ENCODE measurements at regions not wholly inside any gene's neighbourhood (a gene's known extent, or its start where the extent isn't known, plus 50 kb on each side); places are given as distances from the start of the nearest gene placed in this dataset.

- DNase-seq = no peak
Measured at GRCh38 chr7:121488111-121488650, 92.1 kb upstream of the FAM3C start.

GRCh38 chr7:121486590-121486989, 90.5 kb upstream of the FAM3C start:
- no peak for DNase-seq

- peak; percentile 9 for DNase-seq
Measured at GRCh38 chr7:121485467-121486243, 89.5 kb upstream of the FAM3C start.

- no peak for DNase-seq
Measured at GRCh38 chr7:121484089-121484763, 88.1 kb upstream of the FAM3C start.

- DNase-seq = no peak
Measured at GRCh38 chr7:121480566-121481335, 84.6 kb upstream of the FAM3C start.

- DNase-seq = peak; percentile 43
Measured at GRCh38 chr7:121480058-121480457, 84.0 kb upstream of the FAM3C start.

GRCh38 chr7:121479466-121479865, 83.4 kb upstream of the FAM3C start:
- DNase-seq = no peak

GRCh38 chr7:121475806-121476205, 79.7 kb upstream of the FAM3C start:
- no peak for DNase-seq

- no peak for DNase-seq
Measured at GRCh38 chr7:121474301-121474673, 78.2 kb upstream of the FAM3C start.

GRCh38 chr7:121473645-121474300, 77.7 kb upstream of the FAM3C start:
- peak; percentile 26 for DNase-seq

- DNase-seq = no peak
Measured at GRCh38 chr7:121466455-121466854, 70.3 kb upstream of the FAM3C start.

- DNase-seq = no peak
Measured at GRCh38 chr7:121459148-121459547, 63.0 kb upstream of the FAM3C start.

GRCh38 chr7:121456785-121457359, 60.8 kb upstream of the FAM3C start:
- DNase-seq = peak; percentile 52

GRCh38 chr7:121456015-121456414, 59.9 kb upstream of the FAM3C start:
- DNase-seq = no peak

- DNase-seq = no peak
Measured at GRCh38 chr7:121452389-121452788, 56.3 kb upstream of the FAM3C start.

- no peak for DNase-seq
Measured at GRCh38 chr7:121451367-121452094, 55.4 kb upstream of the FAM3C start.

- DNase-seq = no peak
Measured at GRCh38 chr7:121450631-121451198, 54.6 kb upstream of the FAM3C start.

GRCh38 chr7:121449735-121450240, 53.7 kb upstream of the FAM3C start:
- no peak for DNase-seq

GRCh38 chr7:121449329-121449728, 53.2 kb upstream of the FAM3C start:
- DNase-seq = peak; percentile 12

- no peak for DNase-seq
Measured at GRCh38 chr7:121448429-121448828, 52.3 kb upstream of the FAM3C start.

GRCh38 chr7:121447911-121448300, 51.8 kb upstream of the FAM3C start:
- peak; percentile 50 for DNase-seq

Measured in NCI-H69 (cell line).